Upper lobe of right lung (tissue), 1 donor: ENCODE measurements at regions not wholly inside any gene's neighbourhood (a gene's known extent, or its start where the extent isn't known, plus 50 kb on each side); places are given as distances from the start of the nearest gene placed in this dataset.

Experiments used
- ATAC-seq: fragments of 200-7000 bp; cut with Tn5 transposase; one replicate; pipeline ENCODE4 v1.9.1; 2020; ENCODE audit warnings: mild to moderate bottlenecking, moderate library complexity
- DNase-seq: peaks from one replicate; pipeline ENCODE4 v3.0.0-alpha.2; 2020
- H3K27ac ChIP-seq: fragments of 200-600 bp; one replicate; pipeline ENCODE4 v1.8.0; 2022
- H3K27me3 ChIP-seq: fragments of 200-600 bp; one replicate; pipeline ENCODE4 v1.8.0; 2022; ENCODE audit warnings: mild to moderate bottlenecking
- H3K36me3 ChIP-seq: fragments of 200-600 bp; one replicate; pipeline ENCODE4 v1.8.0; 2022
- H3K4me1 ChIP-seq: fragments of 200-600 bp; one replicate; pipeline ENCODE4 v1.8.0; 2022
- H3K4me3 ChIP-seq: fragments of 200-600 bp; one replicate; pipeline ENCODE4 v1.8.0; 2022; ENCODE audit warnings: mild to moderate bottlenecking
- H3K9me3 ChIP-seq: fragments of 200-600 bp; one replicate; pipeline ENCODE4 v1.8.0; 2022
- intact Hi-C: fragments of 100-400 bp; cut with DNase I; formaldehyde crosslinking; loops from one replicate; pipeline ENCODE4 v1.11.0; 2022
- TF ChIP-seq, protein P1 (sequence below): fragments of 200-600 bp; IDR thresholded peaks from one replicate; pipeline ENCODE4 v1.8.0; 2022; ENCODE audit warnings: antibody characterized with exemption
- donor health status: DM: no; HTN: yes; CAD: no; lungs with severe emphysema.

DNA sequence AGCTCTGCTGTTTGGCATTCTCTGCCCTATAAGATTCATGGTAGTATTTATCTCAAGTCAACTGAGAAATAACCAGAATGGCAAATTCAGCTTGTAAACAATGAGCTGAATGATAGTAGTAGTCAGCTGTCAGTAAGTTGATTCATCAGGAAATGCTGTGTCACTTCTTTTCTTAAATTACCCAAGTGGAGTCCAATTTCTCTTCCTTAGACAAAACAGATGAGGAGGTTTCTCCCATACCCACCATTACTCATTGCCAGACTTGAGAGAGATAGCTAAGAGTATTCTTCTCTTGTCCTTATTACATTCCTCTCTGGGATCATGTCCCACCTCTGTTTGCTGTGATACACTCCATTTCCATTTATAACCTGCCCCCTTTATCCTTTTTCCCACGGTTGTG is 159.8 kb upstream of the STEAP1 start:
- no peak overlapping the region for H3K4me3 ChIP-seq
- no peaks in the 10 kb centered on the region for H3K27me3 ChIP-seq
- no peaks in the 10 kb centered on the region for H3K4me1 ChIP-seq
- DNase-seq: no peak
- ATAC-seq: no peak
- no peak overlapping the region for H3K27ac ChIP-seq
- no peaks in the 10 kb centered on the region for H3K9me3 ChIP-seq
- H3K36me3 ChIP-seq: no peaks in the 10 kb centered on the region
- TF ChIP-seq, protein P1, sequence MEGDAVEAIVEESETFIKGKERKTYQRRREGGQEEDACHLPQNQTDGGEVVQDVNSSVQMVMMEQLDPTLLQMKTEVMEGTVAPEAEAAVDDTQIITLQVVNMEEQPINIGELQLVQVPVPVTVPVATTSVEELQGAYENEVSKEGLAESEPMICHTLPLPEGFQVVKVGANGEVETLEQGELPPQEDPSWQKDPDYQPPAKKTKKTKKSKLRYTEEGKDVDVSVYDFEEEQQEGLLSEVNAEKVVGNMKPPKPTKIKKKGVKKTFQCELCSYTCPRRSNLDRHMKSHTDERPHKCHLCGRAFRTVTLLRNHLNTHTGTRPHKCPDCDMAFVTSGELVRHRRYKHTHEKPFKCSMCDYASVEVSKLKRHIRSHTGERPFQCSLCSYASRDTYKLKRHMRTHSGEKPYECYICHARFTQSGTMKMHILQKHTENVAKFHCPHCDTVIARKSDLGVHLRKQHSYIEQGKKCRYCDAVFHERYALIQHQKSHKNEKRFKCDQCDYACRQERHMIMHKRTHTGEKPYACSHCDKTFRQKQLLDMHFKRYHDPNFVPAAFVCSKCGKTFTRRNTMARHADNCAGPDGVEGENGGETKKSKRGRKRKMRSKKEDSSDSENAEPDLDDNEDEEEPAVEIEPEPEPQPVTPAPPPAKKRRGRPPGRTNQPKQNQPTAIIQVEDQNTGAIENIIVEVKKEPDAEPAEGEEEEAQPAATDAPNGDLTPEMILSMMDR: no peak
- intact Hi-C loops: no loop called here

DNA sequence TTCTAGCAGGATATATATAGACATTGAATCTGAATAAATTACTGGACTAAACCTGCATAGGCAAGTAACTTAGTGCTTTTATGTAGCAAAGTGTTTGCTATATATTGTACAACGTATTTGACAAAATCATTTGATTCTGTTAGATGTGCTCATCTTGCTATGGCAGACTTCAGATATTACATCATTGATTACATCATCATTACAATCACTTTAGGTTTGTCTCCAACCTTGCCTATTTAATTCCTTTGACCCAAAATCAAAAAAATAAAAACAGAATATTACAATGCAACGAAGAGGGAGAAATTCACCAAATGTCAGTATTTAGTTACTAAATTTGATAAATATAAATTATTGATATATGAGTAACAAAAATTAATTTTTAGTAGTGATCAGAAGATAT is 155.7 kb upstream of the STEAP1 start:
- intact Hi-C loops: no loop called here
- H3K9me3 ChIP-seq: no peaks in the 10 kb centered on the region
- no peak overlapping the region for H3K27ac ChIP-seq
- no peaks in the 10 kb centered on the region for H3K27me3 ChIP-seq
- ATAC-seq (no peak), DNase-seq (no peak)
- no peak overlapping the region for H3K4me3 ChIP-seq
- H3K36me3 ChIP-seq: no peaks in the 10 kb centered on the region
- no peaks in the 10 kb centered on the region for H3K4me1 ChIP-seq
- TF ChIP-seq, protein P1: no peak

GRCh38 chr7:90005836-90006235 is 148.4 kb upstream of the STEAP1 start:
- Histone ChIP-seq H3K27me3 (no peaks in the 10 kb centered on the region), H3K4me1 (no peaks in the 10 kb centered on the region), H3K9me3 (no peaks in the 10 kb centered on the region), H3K4me3 (no peak overlapping the region), H3K36me3 (no peaks in the 10 kb centered on the region), H3K27ac (no peak overlapping the region)
- intact Hi-C loops: no loop called here
- TF ChIP-seq, protein P1: no peak
- ATAC-seq: no peak
- no peak for DNase-seq

DNA sequence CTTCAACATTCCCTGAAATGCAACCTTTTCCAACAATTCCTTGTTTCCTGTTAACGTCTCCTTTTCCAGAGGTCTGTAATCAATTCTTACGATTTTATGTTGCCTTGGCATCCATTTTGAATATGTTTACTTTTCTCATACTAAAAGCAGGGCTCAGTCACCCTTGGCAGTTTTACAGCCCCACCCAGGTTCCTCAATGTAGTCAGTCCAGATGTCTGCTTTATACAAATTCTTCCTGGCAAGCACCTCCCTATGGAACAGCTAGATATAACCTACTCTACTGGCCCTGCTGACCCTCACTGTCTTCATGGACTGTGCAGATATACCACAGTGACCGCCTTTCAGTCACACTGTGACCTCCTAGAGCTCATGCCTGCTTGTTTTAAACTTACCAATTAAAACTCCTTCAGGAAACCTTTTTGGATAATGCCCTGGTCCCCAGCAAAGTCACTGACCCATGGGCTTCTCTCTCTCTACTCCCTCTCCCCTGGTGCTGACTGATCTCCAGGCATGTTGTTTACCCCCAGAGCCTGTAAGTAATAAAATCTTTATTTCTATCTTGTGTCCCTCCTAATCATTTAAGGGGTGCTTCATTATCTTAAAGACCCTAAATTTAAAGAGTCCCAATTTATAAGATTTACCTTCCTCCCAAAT is 147.1 kb upstream of the STEAP1 start:
- Histone ChIP-seq H3K9me3 (no peaks in the 10 kb centered on the region), H3K4me3 (no peak overlapping the region), H3K36me3 (no peaks in the 10 kb centered on the region), H3K4me1 (no peaks in the 10 kb centered on the region), H3K27ac (no peak overlapping the region), H3K27me3 (no peaks in the 10 kb centered on the region)
- ATAC-seq (no peak), DNase-seq (no peak)
- TF ChIP-seq, protein P1: no peak
- intact Hi-C loops: no loop called here

GRCh38 chr7:90007831-90008230 is 146.4 kb upstream of the STEAP1 start:
- H3K4me3 ChIP-seq: no peak overlapping the region
- no peak for ATAC-seq
- no peak for DNase-seq
- H3K27me3 ChIP-seq: no peaks in the 10 kb centered on the region
- no peak overlapping the region for H3K27ac ChIP-seq
- no peaks in the 10 kb centered on the region for H3K4me1 ChIP-seq
- H3K36me3 ChIP-seq: no peaks in the 10 kb centered on the region
- no peaks in the 10 kb centered on the region for H3K9me3 ChIP-seq
- TF ChIP-seq, protein P1: no peak
- intact Hi-C loops: no loop called here

GRCh38 chr7:90022213-90022612 is 132.1 kb upstream of the STEAP1 start:
- intact Hi-C loops: no loop called here
- Histone ChIP-seq H3K27me3 (no peaks in the 10 kb centered on the region), H3K9me3 (no peaks in the 10 kb centered on the region), H3K4me1 (no peaks in the 10 kb centered on the region), H3K4me3 (no peak overlapping the region), H3K36me3 (no peaks in the 10 kb centered on the region), H3K27ac (no peak overlapping the region)
- TF ChIP-seq, protein P1: no peak
- DNase-seq (no peak), ATAC-seq (no peak)
